Cardiac muscle cell (in vitro differentiated cells and primary cell): ENCODE measurements at regions not wholly inside any gene's neighbourhood (a gene's known extent, or its start where the extent isn't known, plus 50 kb on each side); places are given as distances from the start of the nearest gene placed in this dataset.

Source experiments
- DNase-seq, 2 donors: peaks; one replicate each; pipeline versions ENCODE4 v3.0.0 to v3.0.0-alpha.2; 2010 to 2017; ENCODE audit warnings: low read depth in 1 of 2, low spot score in 1 of 2
- H3K27ac ChIP-seq: fragments of 200-600 bp; sonication (generic); 2 replicates; pipeline ENCODE4 v1.5.1; 2016
- H3K27me3 ChIP-seq: fragments of 200-600 bp; sonication (generic); 2 replicates; pipeline ENCODE4 v1.6.0; 2016; ENCODE audit warnings: control low read depth
- H3K36me3 ChIP-seq: fragments of 200-600 bp; sonication (generic); 2 replicates; pipeline ENCODE4 v1.5.1; 2016; ENCODE audit warnings: control low read depth
- H3K4me1 ChIP-seq: fragments of 200-600 bp; sonication (generic); 2 replicates; pipeline ENCODE4 v1.8.1; 2017; ENCODE audit warnings: low read depth, mild to moderate bottlenecking, mixed run types
- H3K4me3 ChIP-seq: fragments of 200-600 bp; sonication (generic); 2 replicates; pipeline ENCODE4 v1.5.1; 2016; ENCODE audit warnings: mild to moderate bottlenecking
- H3K9me3 ChIP-seq: fragments of 200-600 bp; sonication (generic); 2 replicates; pipeline ENCODE4 v1.5.1; 2017; ENCODE audit warnings: low read depth, mild to moderate bottlenecking, control low read depth
- TF ChIP-seq, protein P1 (sequence below): IDR thresholded peaks from 2 replicates; pipeline ENCODE4 v1.5.1; 2012; ENCODE audit warnings: low read depth, mild to moderate bottlenecking, low read length

DNA sequence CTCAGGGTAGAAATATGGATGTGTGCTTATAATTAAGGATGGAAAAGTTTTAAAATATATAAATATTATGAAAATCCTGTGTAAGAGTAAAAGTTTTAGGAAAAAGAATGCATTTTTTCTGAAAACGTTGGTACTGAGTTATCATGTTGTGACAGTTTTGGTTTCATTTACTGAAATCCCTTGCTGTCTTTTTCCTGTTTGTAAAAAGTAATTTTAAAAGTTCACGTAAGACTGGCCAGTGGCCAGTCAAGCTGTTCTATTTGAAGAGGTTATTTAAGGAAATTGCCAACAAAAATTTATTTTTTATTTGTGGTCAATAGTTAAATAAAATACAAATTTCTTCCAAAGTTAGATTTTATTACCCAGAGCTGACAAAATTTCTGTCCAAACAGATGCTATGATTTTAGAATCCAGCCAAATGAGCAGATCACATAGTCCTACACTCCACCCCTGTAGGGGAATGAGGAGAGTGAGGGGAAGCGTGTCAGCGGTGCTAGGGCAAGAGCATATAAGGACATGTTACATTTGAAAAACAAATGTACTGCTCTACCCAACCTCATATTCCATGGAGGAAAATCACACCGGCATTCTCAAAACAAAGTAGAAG is 297.8 kb upstream of the TFPI start:
- Histone ChIP-seq H3K4me1 (no peaks in the 10 kb centered on the region), H3K36me3 (no peaks in the 10 kb centered on the region), H3K9me3 (no peaks in the 10 kb centered on the region), H3K27ac (no peak overlapping the region), H3K4me3 (no peak overlapping the region), H3K27me3 (no peaks in the 10 kb centered on the region)
- TF ChIP-seq, protein P1, sequence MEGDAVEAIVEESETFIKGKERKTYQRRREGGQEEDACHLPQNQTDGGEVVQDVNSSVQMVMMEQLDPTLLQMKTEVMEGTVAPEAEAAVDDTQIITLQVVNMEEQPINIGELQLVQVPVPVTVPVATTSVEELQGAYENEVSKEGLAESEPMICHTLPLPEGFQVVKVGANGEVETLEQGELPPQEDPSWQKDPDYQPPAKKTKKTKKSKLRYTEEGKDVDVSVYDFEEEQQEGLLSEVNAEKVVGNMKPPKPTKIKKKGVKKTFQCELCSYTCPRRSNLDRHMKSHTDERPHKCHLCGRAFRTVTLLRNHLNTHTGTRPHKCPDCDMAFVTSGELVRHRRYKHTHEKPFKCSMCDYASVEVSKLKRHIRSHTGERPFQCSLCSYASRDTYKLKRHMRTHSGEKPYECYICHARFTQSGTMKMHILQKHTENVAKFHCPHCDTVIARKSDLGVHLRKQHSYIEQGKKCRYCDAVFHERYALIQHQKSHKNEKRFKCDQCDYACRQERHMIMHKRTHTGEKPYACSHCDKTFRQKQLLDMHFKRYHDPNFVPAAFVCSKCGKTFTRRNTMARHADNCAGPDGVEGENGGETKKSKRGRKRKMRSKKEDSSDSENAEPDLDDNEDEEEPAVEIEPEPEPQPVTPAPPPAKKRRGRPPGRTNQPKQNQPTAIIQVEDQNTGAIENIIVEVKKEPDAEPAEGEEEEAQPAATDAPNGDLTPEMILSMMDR: no peak
- no peak for DNase-seq

DNA sequence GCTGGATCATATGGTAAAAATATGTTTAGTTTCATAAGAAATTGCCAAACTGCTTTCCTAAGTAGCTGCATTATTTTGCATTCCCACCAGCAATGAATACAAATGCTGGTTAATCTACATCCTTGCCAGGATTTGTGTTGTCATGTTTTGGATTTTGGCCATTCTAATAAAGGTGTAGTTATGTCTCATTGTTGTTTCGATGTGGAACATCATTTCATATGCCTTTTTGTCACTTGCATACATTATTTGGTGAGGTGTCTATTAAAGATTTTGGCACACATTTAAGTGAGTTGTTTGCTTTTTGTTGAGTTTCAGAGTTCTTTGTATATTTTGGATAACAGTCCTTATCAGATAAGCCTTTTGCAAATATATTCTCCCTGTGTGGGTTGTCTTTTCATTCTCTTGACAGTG is 299.2 kb upstream of the TFPI start:
- no peaks in the 10 kb centered on the region for H3K36me3 ChIP-seq
- no peaks in the 10 kb centered on the region for H3K9me3 ChIP-seq
- H3K4me3 ChIP-seq: no peak overlapping the region
- DNase-seq: no peak
- TF ChIP-seq, protein P1: no peak
- H3K27me3 ChIP-seq: no peaks in the 10 kb centered on the region
- no peak overlapping the region for H3K27ac ChIP-seq
- no peaks in the 10 kb centered on the region for H3K4me1 ChIP-seq

DNA sequence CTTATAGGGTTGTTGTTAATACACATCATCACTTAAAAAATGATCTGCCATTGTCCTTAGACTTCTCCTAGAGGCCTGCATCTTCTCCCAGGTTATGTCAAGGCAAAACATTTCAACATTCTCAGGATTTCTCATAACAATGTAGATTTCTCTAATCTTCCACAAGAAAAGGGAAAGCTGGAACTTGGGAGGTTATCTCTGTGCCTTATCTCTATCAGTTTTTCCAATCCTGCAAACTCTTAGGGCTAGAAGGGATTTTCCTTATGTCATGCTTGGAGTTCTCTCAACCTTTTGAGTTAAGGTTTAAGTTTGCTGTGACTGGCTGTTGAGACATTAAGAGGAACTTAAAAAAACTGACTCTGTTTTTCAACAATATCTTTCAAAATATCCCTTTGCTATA is 300.6 kb upstream of the TFPI start:
- H3K27ac ChIP-seq: no peak overlapping the region
- no peaks in the 10 kb centered on the region for H3K27me3 ChIP-seq
- H3K36me3 ChIP-seq: no peaks in the 10 kb centered on the region
- H3K9me3 ChIP-seq: no peaks in the 10 kb centered on the region
- no peak overlapping the region for H3K4me3 ChIP-seq
- no peaks in the 10 kb centered on the region for H3K4me1 ChIP-seq
- no peak for DNase-seq
- TF ChIP-seq, protein P1: no peak

DNA sequence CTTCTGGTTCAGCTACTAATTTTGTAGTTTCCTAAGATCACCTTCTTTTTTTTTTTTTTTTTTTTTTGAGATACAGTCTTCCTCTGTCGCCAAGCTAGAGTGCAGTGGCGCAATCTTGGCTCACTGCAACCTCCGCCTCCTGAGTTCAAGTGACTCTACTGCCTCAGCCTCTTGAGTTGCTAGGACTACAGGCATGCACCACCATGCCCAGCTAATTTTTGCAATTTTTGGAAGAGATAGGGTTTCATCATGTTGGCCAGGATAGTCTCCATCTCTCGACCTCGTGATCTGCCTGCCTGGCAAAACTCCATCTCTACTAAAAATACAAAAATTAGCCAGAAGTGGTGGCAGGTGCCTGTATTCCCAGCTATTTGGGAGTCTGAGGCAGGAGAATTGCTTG is 301.5 kb upstream of the TFPI start:
- Histone ChIP-seq H3K4me3 (no peak overlapping the region), H3K36me3 (no peaks in the 10 kb centered on the region), H3K27me3 (no peaks in the 10 kb centered on the region), H3K27ac (no peak overlapping the region), H3K4me1 (no peaks in the 10 kb centered on the region), H3K9me3 (no peaks in the 10 kb centered on the region)
- DNase-seq: no peak
- TF ChIP-seq, protein P1: no peak

DNA sequence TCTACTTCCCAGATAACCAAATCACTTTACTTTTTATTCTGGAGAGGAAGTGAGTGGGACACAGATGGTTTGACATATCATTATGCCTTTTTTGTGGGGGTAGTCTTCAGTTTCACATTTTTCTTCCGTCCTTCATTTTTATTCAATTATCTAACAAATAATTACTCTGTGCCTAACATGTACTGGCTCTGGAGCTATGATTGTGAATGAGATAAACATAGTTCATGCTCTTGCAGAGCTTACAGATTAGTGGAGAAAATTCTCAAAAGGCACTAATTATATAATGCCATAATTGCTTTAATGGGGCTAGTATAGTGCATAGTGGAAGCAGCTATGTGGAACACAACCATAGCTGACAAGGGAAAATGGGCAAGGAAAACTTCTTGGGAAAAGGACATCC is 303.6 kb upstream of the TFPI start:
- no peaks in the 10 kb centered on the region for H3K27me3 ChIP-seq

More for the DNA sequence above, 303.6 kb upstream of the TFPI start:
- Histone ChIP-seq H3K36me3 (no peaks in the 10 kb centered on the region), H3K4me1 (no peaks in the 10 kb centered on the region), H3K4me3 (no peak overlapping the region), H3K27ac (no peak overlapping the region), H3K9me3 (no peaks in the 10 kb centered on the region)
- DNase-seq: no peak
- TF ChIP-seq, protein P1: no peak
